Skeletal muscle satellite cell (primary cell): ENCODE measurements at regions not wholly inside any gene's neighbourhood (a gene's known extent, or its start where the extent isn't known, plus 50 kb on each side); places are given as distances from the start of the nearest gene placed in this dataset.
"Not testable (repeated sequence)": the region's sequence is repeated elsewhere in the genome, so short reads cannot be mapped to it uniquely, and the experiment has no call there.

Source experiments
- H3K27me3 ChIP-seq: 2 replicates; pipeline ENCODE4 v1.7.0; 2013; ENCODE audit warnings: low read length; ENCODE audit not compliant: control insufficient read depth, insufficient read depth
- H3K36me3 ChIP-seq: 2 replicates; pipeline ENCODE4 v1.7.0; 2013; ENCODE audit warnings: mild to moderate bottlenecking, control low read depth, low read length; ENCODE audit not compliant: insufficient read depth
- H3K4me1 ChIP-seq: 2 replicates; pipeline ENCODE4 v1.7.0; 2013; ENCODE audit warnings: low read length; ENCODE audit not compliant: control insufficient read depth, insufficient read depth
- H3K4me2 ChIP-seq: 2 replicates; pipeline ENCODE4 v1.7.0; 2013; ENCODE audit warnings: mild to moderate bottlenecking, low read length
- H3K4me3 ChIP-seq: 2 replicates; pipeline ENCODE4 v1.7.0; 2013; ENCODE audit warnings: low read length
- H3K9ac ChIP-seq: 2 replicates; pipeline ENCODE4 v1.7.0; 2013; ENCODE audit warnings: mild to moderate bottlenecking, low read depth, low read length, moderate library complexity
- H3K9me3 ChIP-seq: replicated peaks from 2 replicates; pipeline ENCODE4 v1.7.0; 2013; ENCODE audit warnings: mild to moderate bottlenecking, control low read depth, low read length

DNA sequence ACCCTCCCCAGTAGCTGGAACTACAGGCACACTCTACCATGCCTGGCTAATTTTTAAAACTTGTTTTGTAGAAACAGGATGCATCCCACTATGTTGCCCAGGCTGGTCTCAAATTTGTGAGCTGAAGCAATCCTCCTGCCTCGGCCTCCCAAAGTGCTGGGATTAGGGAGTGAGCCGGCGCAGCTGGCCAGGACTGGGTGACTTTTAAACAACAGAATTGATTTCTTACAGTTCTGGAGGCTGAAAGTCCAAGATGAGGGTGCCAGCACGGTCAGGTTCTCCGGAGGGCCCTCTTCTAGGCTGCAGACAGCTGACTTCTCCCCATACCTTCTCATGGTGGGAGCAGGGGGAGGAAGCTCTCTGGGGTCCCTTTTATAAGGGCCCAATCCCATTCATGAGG is 75.2 kb upstream of the CHST15 start:
- Histone ChIP-seq H3K4me3 (no peak overlapping the region), H3K9me3 (no peaks in the 10 kb centered on the region), H3K9ac (no peak overlapping the region), H3K27me3 (peaks cover 29% of the 10 kb centered on the region), H3K4me2 (no peak overlapping the region), H3K4me1 (no peaks in the 10 kb centered on the region), H3K36me3 (no peaks in the 10 kb centered on the region)

DNA sequence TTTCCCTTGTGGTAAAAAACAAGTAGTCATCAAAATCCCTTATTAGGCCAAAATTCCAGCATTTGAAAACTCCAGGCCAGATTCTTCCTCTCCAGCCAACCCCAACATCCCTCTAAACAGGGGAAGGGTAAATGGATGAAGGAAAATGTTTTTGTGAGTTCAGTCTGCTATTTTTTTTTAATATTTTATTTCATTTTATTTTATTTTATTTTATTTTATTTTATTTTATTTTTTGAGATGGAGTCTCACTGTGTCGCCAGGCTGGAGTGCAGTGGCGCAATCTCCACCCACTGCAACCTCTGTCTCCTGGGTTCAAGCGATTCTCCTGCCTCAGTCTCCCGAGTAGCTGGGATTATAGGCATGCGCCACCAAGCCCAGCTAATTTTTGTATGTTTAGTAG is 74.5 kb upstream of the CHST15 start:
- H3K4me1 ChIP-seq, H3K9me3 ChIP-seq, H3K4me3 ChIP-seq, H3K9ac ChIP-seq, H3K36me3 ChIP-seq, H3K4me2 ChIP-seq: not testable (repeated sequence)
- H3K27me3 ChIP-seq: peaks cover 22% of the 10 kb centered on the region

DNA sequence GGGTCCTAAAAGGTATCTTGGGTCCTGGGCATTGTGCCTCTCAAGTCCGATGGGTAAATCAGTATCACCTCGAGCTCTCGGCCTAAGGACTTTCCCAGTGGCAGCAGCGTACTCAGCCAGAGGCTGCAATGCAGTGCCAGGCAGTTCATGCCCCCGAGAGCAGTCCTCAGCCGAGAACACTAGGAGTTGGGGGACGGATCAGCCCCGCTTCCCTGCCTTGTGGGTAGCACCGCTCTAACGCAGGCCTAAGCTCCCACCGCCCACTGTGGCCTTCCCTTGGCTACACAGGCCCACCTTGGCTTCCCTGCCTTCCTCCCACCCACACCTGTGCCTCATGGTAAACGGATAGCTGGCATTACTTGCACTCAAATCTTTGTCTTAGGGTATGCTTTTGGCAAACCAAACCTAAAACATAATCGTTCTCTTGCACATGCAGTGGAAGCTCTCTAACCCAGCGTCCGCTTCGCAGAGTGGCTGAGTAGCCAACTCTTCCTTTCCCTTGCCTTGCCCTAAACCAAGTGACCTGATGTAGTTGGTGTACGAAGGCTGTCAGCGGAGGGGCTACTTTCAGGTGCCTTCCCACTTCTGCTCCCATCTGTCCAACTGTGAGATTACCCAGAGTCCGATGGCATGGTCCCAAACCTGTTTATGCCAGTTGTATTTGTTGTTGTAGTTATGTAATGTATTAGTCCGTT is 73.2 kb upstream of the CHST15 start:
- H3K27me3 ChIP-seq: peaks cover 9% of the 10 kb centered on the region
- no peak overlapping the region for H3K9ac ChIP-seq
- no peak overlapping the region for H3K4me2 ChIP-seq
- H3K36me3 ChIP-seq: no peaks in the 10 kb centered on the region
- H3K4me1 ChIP-seq: no peaks in the 10 kb centered on the region
- H3K4me3 ChIP-seq: no peak overlapping the region
- H3K9me3 ChIP-seq: no peaks in the 10 kb centered on the region

DNA sequence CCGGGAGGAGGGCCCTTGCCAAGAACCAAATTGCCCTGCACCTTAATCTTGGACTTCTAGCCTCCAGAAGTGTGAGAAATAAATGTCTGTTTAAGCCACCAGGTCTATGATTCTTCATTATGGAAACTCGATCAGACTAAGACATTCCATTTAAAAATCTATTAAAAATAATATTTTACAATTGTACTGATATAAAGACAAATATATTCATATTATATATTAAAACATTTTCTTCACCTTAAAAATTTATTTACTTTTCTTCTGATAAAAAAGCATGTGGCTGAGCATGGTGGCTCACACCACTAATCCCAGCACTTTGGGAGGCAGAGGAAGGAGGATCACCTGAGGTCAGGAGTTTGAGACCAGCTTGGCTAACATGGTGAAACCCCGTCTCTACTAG is 72.4 kb upstream of the CHST15 start:
- Histone ChIP-seq H3K27me3 (peaks cover 5% of the 10 kb centered on the region), H3K9me3 (no peaks in the 10 kb centered on the region), H3K4me3 (no peak overlapping the region), H3K4me2 (no peak overlapping the region), H3K4me1 (no peaks in the 10 kb centered on the region), H3K36me3 (no peaks in the 10 kb centered on the region), H3K9ac (no peak overlapping the region)

DNA sequence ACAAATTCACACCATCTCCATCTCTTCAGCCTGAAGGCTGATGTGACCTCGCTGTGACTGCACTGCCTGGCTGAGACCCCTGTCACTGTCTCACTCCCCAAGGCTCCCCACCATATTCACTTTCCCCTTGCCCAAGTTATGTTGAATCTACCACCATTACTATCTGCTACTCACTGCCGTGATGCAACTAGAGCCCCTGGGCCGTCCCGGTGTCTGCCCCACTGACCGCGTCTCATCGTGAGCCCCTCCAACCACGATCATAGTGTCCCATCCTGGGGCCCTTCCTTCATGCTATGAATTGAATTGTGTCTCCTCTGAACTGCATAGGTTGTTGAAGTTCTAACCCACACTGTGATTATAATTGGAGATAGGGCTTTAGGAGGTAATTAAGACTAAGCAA is 71.9 kb upstream of the CHST15 start:
- H3K4me2 ChIP-seq: no peak overlapping the region
- H3K4me3 ChIP-seq: no peak overlapping the region
- H3K9ac ChIP-seq: no peak overlapping the region
- no peaks in the 10 kb centered on the region for H3K9me3 ChIP-seq
- H3K27me3 ChIP-seq: peaks cover 8% of the 10 kb centered on the region
- H3K4me1 ChIP-seq: no peaks in the 10 kb centered on the region
- H3K36me3 ChIP-seq: no peaks in the 10 kb centered on the region

- Histone ChIP-seq H3K36me3 (no peaks in the 10 kb centered on the region), H3K4me2 (no peak overlapping the region), H3K4me3 (no peak overlapping the region), H3K4me1 (no peaks in the 10 kb centered on the region), H3K9me3 (no peaks in the 10 kb centered on the region), H3K27me3 (peaks cover 18% of the 10 kb centered on the region), H3K9ac (no peak overlapping the region)
Measured at GRCh38 chr10:124164264-124164663, 70.9 kb upstream of the CHST15 start.

DNA sequence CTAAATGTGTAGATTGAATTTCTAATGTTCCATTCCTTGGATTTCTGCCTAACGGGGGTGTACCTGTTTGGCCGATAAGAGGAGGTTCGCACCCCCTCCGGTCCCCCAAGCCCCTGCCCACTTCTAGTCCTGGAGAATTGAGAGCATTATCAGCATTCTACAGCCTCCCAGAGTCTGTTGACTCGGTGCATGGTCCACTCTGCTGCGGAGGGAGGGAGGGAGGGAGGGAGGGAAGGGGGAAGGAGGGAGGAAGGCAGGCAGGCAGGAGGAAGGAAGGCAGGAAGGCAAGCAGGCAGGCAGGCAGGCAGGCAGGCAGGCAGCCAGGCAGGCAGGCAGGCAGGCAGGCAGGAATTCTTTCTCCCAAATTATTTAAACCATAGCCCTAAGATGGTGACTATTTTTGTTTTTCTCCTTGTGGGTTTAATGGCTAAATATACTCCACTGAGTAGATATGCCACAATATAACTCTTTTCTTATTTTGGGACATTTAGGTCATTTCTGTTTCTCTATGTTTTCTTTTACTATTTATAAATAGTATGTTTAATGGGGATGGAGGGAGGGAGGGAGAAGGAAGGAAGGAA is 69.5 kb upstream of the CHST15 start:
- no peak overlapping the region for H3K4me2 ChIP-seq
- no peaks in the 10 kb centered on the region for H3K4me1 ChIP-seq
- H3K4me3 ChIP-seq: no peak overlapping the region
- H3K9me3 ChIP-seq: no peaks in the 10 kb centered on the region
- peaks cover 21% of the 10 kb centered on the region for H3K27me3 ChIP-seq
- H3K9ac ChIP-seq: no peak overlapping the region
- H3K36me3 ChIP-seq: no peaks in the 10 kb centered on the region

- no peak overlapping the region for H3K4me2 ChIP-seq
- no peaks in the 10 kb centered on the region for H3K9me3 ChIP-seq
- no peaks in the 10 kb centered on the region for H3K36me3 ChIP-seq
- no peak overlapping the region for H3K9ac ChIP-seq
- H3K4me1 ChIP-seq: peaks cover 5% of the 10 kb centered on the region
- peaks cover 21% of the 10 kb centered on the region for H3K27me3 ChIP-seq
- H3K4me3 ChIP-seq: no peak overlapping the region
Measured at GRCh38 chr10:124162136-124162535, 68.7 kb upstream of the CHST15 start.

GRCh38 chr10:124161601-124162000 is 68.2 kb upstream of the CHST15 start:
- no peak overlapping the region for H3K9ac ChIP-seq
- peaks cover 21% of the 10 kb centered on the region for H3K27me3 ChIP-seq
- H3K4me2 ChIP-seq: no peak overlapping the region
- H3K4me3 ChIP-seq: no peak overlapping the region
- H3K4me1 ChIP-seq: peaks cover 10% of the 10 kb centered on the region
- no peaks in the 10 kb centered on the region for H3K9me3 ChIP-seq
- no peaks in the 10 kb centered on the region for H3K36me3 ChIP-seq

DNA sequence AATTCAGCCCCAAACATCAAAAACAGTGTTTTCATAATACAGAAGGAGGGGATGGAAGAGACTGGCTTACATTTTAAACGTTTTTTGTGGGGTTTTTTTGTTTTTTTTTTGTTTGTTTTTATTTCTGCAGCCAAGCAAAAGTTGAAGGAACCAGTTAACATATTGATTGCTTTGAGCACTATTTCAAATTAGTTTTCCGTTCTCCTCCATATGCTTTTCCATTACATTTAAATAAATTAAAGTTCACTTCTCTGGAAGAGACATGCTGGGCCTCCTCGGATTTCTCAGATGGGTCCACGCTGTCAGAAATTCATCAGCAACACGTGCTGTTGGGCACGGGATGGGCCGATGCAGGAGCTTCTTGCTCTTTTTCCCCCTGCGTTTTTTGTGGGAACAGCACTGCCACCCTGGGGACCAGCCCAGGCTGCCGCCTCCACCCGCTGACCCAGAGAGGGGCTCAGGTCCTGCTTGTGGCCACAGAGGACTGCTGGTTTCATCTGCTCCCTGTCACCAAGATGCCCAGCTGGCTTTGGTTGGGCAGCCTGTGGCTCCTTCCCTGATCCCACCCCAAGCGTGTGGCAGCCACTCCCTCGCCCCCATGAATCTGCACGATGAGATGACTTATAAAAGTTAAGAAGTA is 67.7 kb upstream of the CHST15 start:
- Histone ChIP-seq H3K9ac (no peak overlapping the region), H3K36me3 (no peaks in the 10 kb centered on the region), H3K27me3 (peaks cover 21% of the 10 kb centered on the region), H3K4me1 (peaks cover 16% of the 10 kb centered on the region), H3K4me3 (no peak overlapping the region), H3K9me3 (no peaks in the 10 kb centered on the region), H3K4me2 (no peak overlapping the region)

DNA sequence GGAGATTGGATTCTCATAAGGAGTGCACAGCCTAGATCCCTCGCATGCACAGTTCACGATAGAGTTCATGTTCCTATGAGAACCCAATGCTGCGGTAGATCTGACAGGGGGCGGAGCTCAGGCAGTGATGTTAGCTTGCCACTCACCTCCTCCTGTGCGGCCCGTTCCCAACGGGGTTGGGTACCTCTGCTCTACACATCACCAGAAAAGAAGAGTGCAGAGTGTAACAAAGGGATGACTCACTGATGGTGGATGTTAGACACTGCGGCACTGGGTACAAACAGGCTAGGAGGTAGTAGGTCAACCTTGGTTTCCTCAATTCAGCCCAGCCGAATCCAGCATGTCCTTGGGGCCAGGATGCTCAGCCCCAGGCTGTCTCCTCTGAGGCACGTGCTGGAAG is 66.8 kb upstream of the CHST15 start:
- Histone ChIP-seq H3K36me3 (no peaks in the 10 kb centered on the region), H3K4me1 (peaks cover 25% of the 10 kb centered on the region)

GRCh38 chr10:124159153-124159552 is 65.8 kb upstream of the CHST15 start:
- Histone ChIP-seq H3K9me3 (no peaks in the 10 kb centered on the region), H3K4me2 (no peak overlapping the region), H3K4me3 (no peak overlapping the region), H3K9ac (no peak overlapping the region), H3K36me3 (no peaks in the 10 kb centered on the region), H3K27me3 (peaks cover 20% of the 10 kb centered on the region), H3K4me1 (peaks cover 25% of the 10 kb centered on the region)

More for the DNA sequence above, 66.8 kb upstream of the CHST15 start:
- peaks cover 21% of the 10 kb centered on the region for H3K27me3 ChIP-seq
- H3K9me3 ChIP-seq: no peaks in the 10 kb centered on the region
- no peak overlapping the region for H3K9ac ChIP-seq
- no peak overlapping the region for H3K4me2 ChIP-seq
- no peak overlapping the region for H3K4me3 ChIP-seq
